ENCODE measurements at regions not wholly inside any gene's neighbourhood (a gene's known extent, or its start where the extent isn't known, plus 50 kb on each side); places are given as distances from the start of the nearest gene placed in this dataset.

DNA sequence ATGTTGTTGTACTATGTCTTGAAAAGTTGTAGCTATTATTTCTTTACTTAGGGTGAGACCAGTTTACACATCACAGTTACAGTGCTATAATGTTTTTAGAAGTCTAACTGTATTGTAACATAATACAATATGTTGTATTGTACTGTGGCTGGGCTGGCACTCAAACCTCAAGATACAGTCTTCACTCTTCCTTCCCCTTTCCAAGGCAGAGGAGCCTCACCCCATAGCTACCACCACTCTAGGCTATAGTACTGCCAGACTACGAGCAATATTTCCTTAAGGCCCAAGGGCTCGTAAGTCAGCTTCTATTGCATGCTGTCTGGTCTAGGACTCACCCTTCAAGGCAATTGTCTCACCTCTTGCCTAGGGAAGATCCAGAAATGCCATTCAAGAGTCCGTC, 597.7 kb downstream of the OTOL1 start:
- H3K36me3 ChIP-seq, result no peaks in the 10 kb centered on the region
- H3K27ac ChIP-seq, result no peak overlapping the region
- no peaks in the 10 kb centered on the region for H3K4me1 ChIP-seq
- TF ChIP-seq, protein P1, sequence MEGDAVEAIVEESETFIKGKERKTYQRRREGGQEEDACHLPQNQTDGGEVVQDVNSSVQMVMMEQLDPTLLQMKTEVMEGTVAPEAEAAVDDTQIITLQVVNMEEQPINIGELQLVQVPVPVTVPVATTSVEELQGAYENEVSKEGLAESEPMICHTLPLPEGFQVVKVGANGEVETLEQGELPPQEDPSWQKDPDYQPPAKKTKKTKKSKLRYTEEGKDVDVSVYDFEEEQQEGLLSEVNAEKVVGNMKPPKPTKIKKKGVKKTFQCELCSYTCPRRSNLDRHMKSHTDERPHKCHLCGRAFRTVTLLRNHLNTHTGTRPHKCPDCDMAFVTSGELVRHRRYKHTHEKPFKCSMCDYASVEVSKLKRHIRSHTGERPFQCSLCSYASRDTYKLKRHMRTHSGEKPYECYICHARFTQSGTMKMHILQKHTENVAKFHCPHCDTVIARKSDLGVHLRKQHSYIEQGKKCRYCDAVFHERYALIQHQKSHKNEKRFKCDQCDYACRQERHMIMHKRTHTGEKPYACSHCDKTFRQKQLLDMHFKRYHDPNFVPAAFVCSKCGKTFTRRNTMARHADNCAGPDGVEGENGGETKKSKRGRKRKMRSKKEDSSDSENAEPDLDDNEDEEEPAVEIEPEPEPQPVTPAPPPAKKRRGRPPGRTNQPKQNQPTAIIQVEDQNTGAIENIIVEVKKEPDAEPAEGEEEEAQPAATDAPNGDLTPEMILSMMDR (IDR thresholded peaks at IDR 0.05), result no peak
- no peak for TF ChIP-seq POLR2A (IDR thresholded peaks at IDR 0.05)
- no peak for TF ChIP-seq POLR2AphosphoS5 (IDR thresholded peaks at IDR 0.05; ENCODE audit: insufficient read depth in 1 of 2, low read depth in 1 of 2)
- no peak for DNase-seq (ENCODE audit: extremely low spot score in 2 of 2)
- intact Hi-C loops (cut with DNase I), result no loop called here
- no peaks in the 10 kb centered on the region for H3K27me3 ChIP-seq
- no peaks in the 10 kb centered on the region for H3K9me3 ChIP-seq
- H3K4me3 ChIP-seq, result no peak overlapping the region

DNA sequence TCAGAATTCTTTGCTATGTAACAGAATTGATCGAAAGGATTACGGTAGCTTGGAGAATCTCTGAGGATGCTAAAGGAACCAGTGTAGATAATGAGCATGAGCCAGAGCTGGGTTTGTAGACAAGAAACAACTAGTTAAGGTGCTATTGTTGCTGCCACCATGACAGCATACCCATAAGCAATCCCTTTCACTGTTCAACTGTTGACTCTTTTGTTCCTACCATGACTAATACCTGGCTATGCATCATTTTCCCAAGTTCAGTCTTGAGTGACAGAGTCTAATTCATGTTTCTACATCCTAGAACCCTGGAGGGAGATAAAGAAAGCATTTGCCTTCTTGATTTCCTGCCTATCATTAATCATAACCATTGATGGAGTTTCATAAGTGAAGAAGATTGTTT, 600.3 kb downstream of the OTOL1 start:
- Histone ChIP-seq H3K4me3 (no peak overlapping the region), H3K9me3 (no peaks in the 10 kb centered on the region), H3K27ac (no peak overlapping the region), H3K27me3 (no peaks in the 10 kb centered on the region), H3K4me1 (no peaks in the 10 kb centered on the region), H3K36me3 (no peaks in the 10 kb centered on the region)
- no peak for DNase-seq (ENCODE audit: extremely low spot score in 2 of 2)
- TF ChIP-seq POLR2AphosphoS5 (IDR thresholded peaks at IDR 0.05; ENCODE audit: insufficient read depth in 1 of 2, low read depth in 1 of 2) (no peak), POLR2A (IDR thresholded peaks at IDR 0.05) (no peak)
- TF ChIP-seq, protein P1 (IDR thresholded peaks at IDR 0.05), result no peak
- intact Hi-C loops (cut with DNase I), result no loop called here

DNA sequence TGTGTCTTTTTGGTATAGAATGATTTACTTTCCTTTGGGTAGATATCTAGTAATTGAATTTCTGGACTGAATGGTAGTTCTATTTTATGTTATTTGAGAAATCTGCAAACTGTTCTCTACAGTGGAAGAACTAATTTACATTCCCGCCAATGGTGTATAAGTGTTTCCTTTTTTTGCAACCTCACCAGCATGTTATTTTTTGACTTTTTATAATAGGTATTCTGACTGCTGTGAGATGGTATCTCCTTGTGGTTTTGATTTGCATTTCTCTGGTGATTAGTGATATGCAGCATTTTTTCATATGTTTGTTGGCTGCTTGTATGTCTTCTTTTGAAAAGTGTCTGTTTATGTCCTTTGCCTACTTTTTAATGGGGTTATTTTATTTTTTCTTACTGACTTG, 607.2 kb downstream of the OTOL1 start:
- intact Hi-C loops (cut with DNase I), result no loop called here
- DNase-seq (ENCODE audit: extremely low spot score in 2 of 2), result no peak

DNA sequence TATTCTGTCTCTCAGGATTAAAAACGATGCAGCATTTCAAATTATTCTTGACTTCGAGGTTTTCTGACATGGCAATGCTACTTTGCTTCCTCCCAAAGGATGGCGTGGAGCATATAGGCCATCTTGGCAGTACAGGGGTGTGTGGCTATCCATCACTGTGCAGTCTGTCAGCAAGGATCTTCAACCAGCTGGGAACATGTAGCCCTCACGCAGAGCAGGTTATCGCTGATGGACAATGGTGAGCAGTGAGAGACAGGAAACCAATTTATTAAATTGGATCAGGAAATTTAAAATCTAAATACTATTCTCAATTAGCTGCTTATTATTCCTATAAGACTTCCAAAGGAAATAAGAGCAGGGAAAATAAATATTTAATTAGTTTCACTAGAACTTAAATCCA, 615.3 kb downstream of the OTOL1 start:
- H3K27me3 ChIP-seq, result no peaks in the 10 kb centered on the region

More for the DNA sequence above, 607.2 kb downstream of the OTOL1 start:
- H3K36me3 ChIP-seq, result no peaks in the 10 kb centered on the region
- H3K4me1 ChIP-seq, result no peaks in the 10 kb centered on the region
- H3K27me3 ChIP-seq, result no peaks in the 10 kb centered on the region
- no peak for TF ChIP-seq POLR2A (IDR thresholded peaks at IDR 0.05)
- TF ChIP-seq POLR2AphosphoS5 (IDR thresholded peaks at IDR 0.05; ENCODE audit: insufficient read depth in 1 of 2, low read depth in 1 of 2), result no peak
- TF ChIP-seq, protein P1 (IDR thresholded peaks at IDR 0.05), result no peak
- H3K4me3 ChIP-seq, result no peak overlapping the region
- no peak overlapping the region for H3K27ac ChIP-seq
- no peaks in the 10 kb centered on the region for H3K9me3 ChIP-seq

GRCh38 chr3:162112719-162113118, 616.1 kb downstream of the OTOL1 start:
- no peak overlapping the region for H3K27ac ChIP-seq
- DNase-seq (ENCODE audit: extremely low spot score in 2 of 2), result no peak

More for the DNA sequence above, 615.3 kb downstream of the OTOL1 start:
- Histone ChIP-seq H3K9me3 (no peaks in the 10 kb centered on the region), H3K4me1 (no peaks in the 10 kb centered on the region), H3K27ac (no peak overlapping the region), H3K36me3 (no peaks in the 10 kb centered on the region), H3K4me3 (no peak overlapping the region)
- TF ChIP-seq, protein P1 (IDR thresholded peaks at IDR 0.05), result no peak
- TF ChIP-seq POLR2AphosphoS5 (IDR thresholded peaks at IDR 0.05; ENCODE audit: insufficient read depth in 1 of 2, low read depth in 1 of 2), result no peak
- no peak for TF ChIP-seq POLR2A (IDR thresholded peaks at IDR 0.05)
- intact Hi-C loops (cut with DNase I), result no loop called here
- no peak for DNase-seq (ENCODE audit: extremely low spot score in 2 of 2)

More at GRCh38 chr3:162112719-162113118, 616.1 kb downstream of the OTOL1 start:
- intact Hi-C loops (cut with DNase I), result no loop called here
- H3K36me3 ChIP-seq, result no peaks in the 10 kb centered on the region
- no peaks in the 10 kb centered on the region for H3K9me3 ChIP-seq
- H3K4me3 ChIP-seq, result no peak overlapping the region
- no peaks in the 10 kb centered on the region for H3K4me1 ChIP-seq
- no peaks in the 10 kb centered on the region for H3K27me3 ChIP-seq
- TF ChIP-seq POLR2A (IDR thresholded peaks at IDR 0.05), result no peak
- TF ChIP-seq, protein P1 (IDR thresholded peaks at IDR 0.05), result no peak
